ENCODE measurements at regions not wholly inside any gene's neighbourhood (a gene's known extent, or its start where the extent isn't known, plus 50 kb on each side); places are given as distances from the start of the nearest gene placed in this dataset.

DNA sequence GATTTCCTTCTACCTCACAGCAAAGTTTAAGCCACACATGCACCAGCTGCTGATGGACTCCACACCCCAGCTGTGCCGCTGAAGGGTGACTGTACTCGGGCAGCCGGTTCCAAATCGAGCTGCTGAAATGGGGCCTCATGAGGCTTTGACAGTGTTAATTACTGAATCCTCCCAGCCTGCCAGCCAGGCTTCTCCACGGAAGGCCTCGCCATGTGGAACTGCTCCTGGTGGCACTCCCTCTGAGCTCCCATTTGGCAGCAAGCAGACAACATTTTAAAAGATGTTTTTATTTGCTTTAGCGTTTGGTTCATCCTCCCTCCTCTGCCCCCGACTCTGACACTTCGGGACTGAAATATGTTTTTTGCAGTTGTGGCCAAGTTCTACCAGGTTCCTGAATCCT is 479.4 kb upstream of the MPDZ start:
- Histone ChIP-seq H3K4me1 (ENCODE audit: control insufficient read depth, insufficient read depth, low read length) (no peaks in the 10 kb centered on the region), H3K36me3 (ENCODE audit: control insufficient read depth, insufficient read depth, low read length) (no peaks in the 10 kb centered on the region), H3K9me3 (ENCODE audit: control insufficient read depth, insufficient read depth, low read depth, low read length) (no peaks in the 10 kb centered on the region), H3K27ac (ENCODE audit: low read length) (no peak overlapping the region), H3K27me3 (ENCODE audit: control insufficient read depth, insufficient read depth, low read length) (no peaks in the 10 kb centered on the region), H3K4me3 (ENCODE audit: low read depth in 2 of 2, low read length in 2 of 2) (no peak overlapping the region)
- DNase-seq (ENCODE audit: low read depth, low spot score) (no peak), ATAC-seq (no peak)
- POLR2A ChIA-PET: no interaction called here
- intact Hi-C loops (cut with micrococcal nuclease; ENCODE audit: unreplicated experiment): no loop called here
- in situ Hi-C loops (cut with HindIII; ENCODE audit: low pct_unique_long_range_greater_than_20kb, low sequenced_read_pairs): no loop called here
- CTCF ChIA-PET: no interaction called here
- no peak for TF ChIP-seq CTCF (IDR thresholded peaks at IDR 0.05)
- TF ChIP-seq SIN3A (IDR thresholded peaks at IDR 0.05; ENCODE audit: borderline replicate concordance, insufficient read depth, low read depth, low read length): no peak
- no peak for TF ChIP-seq REST (IDR thresholded peaks at IDR 0.05; ENCODE audit: insufficient read depth in 1 of 2, low read depth in 2 of 2, low read length in 1 of 2)
- no TSS peak for BruUV-seq (replicated peaks)

- no peak overlapping the region for H3K27ac ChIP-seq (ENCODE audit: low read length)
- ChIA-PET CTCF (no interaction called here), POLR2A (no interaction called here)
- no peak overlapping the region for H3K4me3 ChIP-seq (ENCODE audit: low read depth in 2 of 2, low read length in 2 of 2)
- ATAC-seq (no peak), DNase-seq (ENCODE audit: low read depth, low spot score) (no peak)
- BruUV-seq (replicated peaks): no TSS peak
- intact Hi-C loops (cut with micrococcal nuclease; ENCODE audit: unreplicated experiment): no loop called here
- H3K9me3 ChIP-seq (ENCODE audit: control insufficient read depth, insufficient read depth, low read depth, low read length): no peaks in the 10 kb centered on the region
- in situ Hi-C loops (cut with HindIII; ENCODE audit: low pct_unique_long_range_greater_than_20kb, low sequenced_read_pairs): no loop called here
- H3K27me3 ChIP-seq (ENCODE audit: control insufficient read depth, insufficient read depth, low read length): no peaks in the 10 kb centered on the region
- no peaks in the 10 kb centered on the region for H3K36me3 ChIP-seq (ENCODE audit: control insufficient read depth, insufficient read depth, low read length)
- TF ChIP-seq SIN3A (IDR thresholded peaks at IDR 0.05; ENCODE audit: borderline replicate concordance, insufficient read depth, low read depth, low read length) (no peak), CTCF (IDR thresholded peaks at IDR 0.05) (no peak), REST (IDR thresholded peaks at IDR 0.05; ENCODE audit: insufficient read depth in 1 of 2, low read depth in 2 of 2, low read length in 1 of 2) (no peak), POLR2AphosphoS5 (IDR thresholded peaks at IDR 0.05; ENCODE audit: low read depth, low read length) (no peak), TCF7L2 (IDR thresholded peaks at IDR 0.05; ENCODE audit: low read depth, low read length) (no peak)
- no peaks in the 10 kb centered on the region for H3K4me1 ChIP-seq (ENCODE audit: control insufficient read depth, insufficient read depth, low read length)
Observed at GRCh38 chr9:13756943-13757342, 477.5 kb upstream of the MPDZ start.
